ENCODE measurements at regions not wholly inside any gene's neighbourhood (a gene's known extent, or its start where the extent isn't known, plus 50 kb on each side); places are given as distances from the start of the nearest gene placed in this dataset.

GRCh38 chr15:85296615-85297402, 83.6 kb upstream of the AKAP13 start:
- FAIRE-seq (peak; percentile 99), ATAC-seq (peak; percentile 96), DNase-seq (ENCODE audit: low spot score) (peak; percentile 75)
- no peaks in the 10 kb centered on the region for H3K79me2 ChIP-seq (ENCODE audit: insufficient read depth, low read length)
- peaks cover 24% of the 10 kb centered on the region for H3K4me1 ChIP-seq (ENCODE audit: insufficient read depth, low read length)
- H3K9ac ChIP-seq (ENCODE audit: insufficient read depth, low read depth, low read length), result peak overlapping the region; percentile 50
- in situ Hi-C loops (cut with HindIII; ENCODE audit: extremely low pct_ligation_motif_present, low pct_unique_long_range_greater_than_20kb), result loop anchor here (25.0 kb wide), 2 partner anchors 415 to 540 kb away; no protein-coding TSS in a partner anchor
- H3K27me3 ChIP-seq (ENCODE audit: control insufficient read depth in 1 of 2, insufficient read depth in 2 of 2, low read length in 2 of 2), result no peaks in the 10 kb centered on the region
- ChIA-PET CTCF (ENCODE audit: low intra/inter-chr PET ratio, low total read pairs) (interaction anchor here (0.7 to 2.1 kb wide), 3 partner anchors 116 to 209 kb away, joined by 3 to 14 read pairs (median 4); no protein-coding TSS in a partner anchor), POLR2A (interaction anchor here (0.7 kb wide), 1 partner anchor 117 kb away, joined by 3 read pairs; no protein-coding TSS in a partner anchor)
- H3K36me3 ChIP-seq (replicated peaks in 1 of 2; ENCODE audit: control insufficient read depth in 1 of 2, insufficient read depth in 2 of 2, low read length in 2 of 2), result no peaks in the 10 kb centered on the region
- H2AFZ ChIP-seq (ENCODE audit: low read length), result peak overlapping the region; percentile 81
- no TSS peak for BruUV-seq (replicated peaks)
- no peaks in the 10 kb centered on the region for H4K20me1 ChIP-seq (ENCODE audit: insufficient read depth, low read length)
- peak overlapping the region; percentile 92 for H3K4me2 ChIP-seq (ENCODE audit: low read depth, low read length)
- no peaks in the 10 kb centered on the region for H3K9me3 ChIP-seq (ENCODE audit: low read length)
- H3K27ac ChIP-seq (ENCODE audit: extremely low read length, insufficient read depth, low read length), result no peak overlapping the region
- WGBS (ENCODE audit: low lambda C conversion rate), result 4% methylated on average over 8 of the region's 14 CpGs
- intact Hi-C loops (cut with micrococcal nuclease; ENCODE audit: unreplicated experiment), result loop anchor here (1.0 to 10.0 kb wide), 5 partner anchors 34 to 535 kb away; no protein-coding TSS in a partner anchor
- peak overlapping the region; percentile 45 to 67 (median 64) for H3K4me3 ChIP-seq (replicated peaks in 1 of 3; ENCODE audit: insufficient read depth in 1 of 3, low read depth in 2 of 3, low read length in 3 of 3)
- TF ChIP-seq PRDM10 (CRISPR knock-in tag; IDR thresholded peaks at IDR 0.05; ENCODE audit: low read depth) (0 out of 2 replicates have a peak, but pooled peaks have one; percentile 23), ATF3 (CRISPR knock-in tag; IDR thresholded peaks at IDR 0.05) (no peak), RFXAP (CRISPR knock-in tag; IDR thresholded peaks at IDR 0.05; ENCODE audit: borderline replicate concordance) (no peak), ZNF362 (CRISPR knock-in tag; IDR thresholded peaks at IDR 0.05; ENCODE audit: borderline replicate concordance) (no peak), POGZ (CRISPR knock-in tag; IDR thresholded peaks at IDR 0.05) (peak; percentile 48; the same call in 1 of the 2 replicates), NFKBIZ (CRISPR knock-in tag; IDR thresholded peaks at IDR 0.05) (no peak), ZNF326 (CRISPR knock-in tag; IDR thresholded peaks at IDR 0.05; ENCODE audit: borderline replicate concordance) (no peak), KLF13 (CRISPR knock-in tag; IDR thresholded peaks at IDR 0.05) (no peak), CEBPG (CRISPR knock-in tag; IDR thresholded peaks at IDR 0.05) (0 out of 2 replicates have a peak, but pooled peaks have one; percentile 17), SAP130 (CRISPR knock-in tag; IDR thresholded peaks at IDR 0.05; ENCODE audit: low read depth) (0 out of 2 replicates have a peak, but pooled peaks have one; percentile 26), KLF11 (CRISPR knock-in tag; IDR thresholded peaks at IDR 0.05) (no peak), NFYC (CRISPR knock-in tag; IDR thresholded peaks at IDR 0.05) (no peak), ZNF605 (CRISPR knock-in tag; IDR thresholded peaks at IDR 0.05) (no peak), CTCF (CRISPR knock-in tag; IDR thresholded peaks at IDR 0.05) (peak; percentile 86), AHR (CRISPR knock-in tag; IDR thresholded peaks at IDR 0.05) (no peak), TFE3 (CRISPR knock-in tag; IDR thresholded peaks at IDR 0.05) (no peak)
